ENCODE measurements at regions not wholly inside any gene's neighbourhood (a gene's known extent, or its start where the extent isn't known, plus 50 kb on each side); places are given as distances from the start of the nearest gene placed in this dataset.

GRCh38 chr1:232445361-232446106, 184.4 kb downstream of the SIPA1L2 start:
- intact Hi-C loops (cut with micrococcal nuclease; ENCODE audit: unreplicated experiment): no loop called here

DNA sequence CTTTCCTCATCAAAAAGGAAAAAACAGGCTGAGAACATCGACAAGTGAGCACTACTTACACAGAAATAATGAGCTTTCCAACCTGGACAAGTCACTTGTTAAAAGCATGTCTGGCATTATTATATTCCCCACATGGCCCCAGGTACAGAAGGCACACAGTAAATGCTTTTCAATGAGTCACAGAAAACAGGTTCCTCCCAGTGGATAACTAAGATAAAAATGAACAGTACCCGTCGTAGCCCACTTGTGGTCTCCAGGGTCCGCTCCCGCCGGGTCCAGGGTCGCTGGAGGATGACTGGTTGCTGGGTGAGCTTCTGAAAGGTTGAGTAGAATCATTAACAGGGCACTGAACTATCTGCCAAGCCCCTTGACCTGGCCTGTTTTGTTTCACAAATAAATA, 186.6 kb downstream of the SIPA1L2 start:
- CTCF ChIA-PET: no interaction called here
- no peak overlapping the region for H3K4me3 Mint-ChIP-seq (ENCODE audit: unreplicated experiment)

More at GRCh38 chr1:232445361-232446106, 184.4 kb downstream of the SIPA1L2 start:
- H3K36me3 Mint-ChIP-seq (ENCODE audit: insufficient read depth, unreplicated experiment): peaks cover 11% of the 10 kb centered on the region
- H3K4me1 Mint-ChIP-seq (ENCODE audit: low read depth, unreplicated experiment): no peaks in the 10 kb centered on the region
- H3K4me1 ChIP-seq: no peaks in the 10 kb centered on the region
- TF ChIP-seq, protein P1, sequence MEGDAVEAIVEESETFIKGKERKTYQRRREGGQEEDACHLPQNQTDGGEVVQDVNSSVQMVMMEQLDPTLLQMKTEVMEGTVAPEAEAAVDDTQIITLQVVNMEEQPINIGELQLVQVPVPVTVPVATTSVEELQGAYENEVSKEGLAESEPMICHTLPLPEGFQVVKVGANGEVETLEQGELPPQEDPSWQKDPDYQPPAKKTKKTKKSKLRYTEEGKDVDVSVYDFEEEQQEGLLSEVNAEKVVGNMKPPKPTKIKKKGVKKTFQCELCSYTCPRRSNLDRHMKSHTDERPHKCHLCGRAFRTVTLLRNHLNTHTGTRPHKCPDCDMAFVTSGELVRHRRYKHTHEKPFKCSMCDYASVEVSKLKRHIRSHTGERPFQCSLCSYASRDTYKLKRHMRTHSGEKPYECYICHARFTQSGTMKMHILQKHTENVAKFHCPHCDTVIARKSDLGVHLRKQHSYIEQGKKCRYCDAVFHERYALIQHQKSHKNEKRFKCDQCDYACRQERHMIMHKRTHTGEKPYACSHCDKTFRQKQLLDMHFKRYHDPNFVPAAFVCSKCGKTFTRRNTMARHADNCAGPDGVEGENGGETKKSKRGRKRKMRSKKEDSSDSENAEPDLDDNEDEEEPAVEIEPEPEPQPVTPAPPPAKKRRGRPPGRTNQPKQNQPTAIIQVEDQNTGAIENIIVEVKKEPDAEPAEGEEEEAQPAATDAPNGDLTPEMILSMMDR (IDR thresholded peaks at IDR 0.05; ENCODE audit: insufficient read depth in 1 of 2, low read depth in 1 of 2, low read length in 1 of 2, severe bottlenecking in 1 of 2, unreplicated experiment in 1 of 2): no peak
- no peaks in the 10 kb centered on the region for H3K9me3 Mint-ChIP-seq (ENCODE audit: unreplicated experiment)
- H3K9me3 ChIP-seq: no peaks in the 10 kb centered on the region
- H3K27me3 ChIP-seq (replicated peaks; ENCODE audit: control insufficient read depth, insufficient read depth, low read length): no peaks in the 10 kb centered on the region
- no peak overlapping the region for H3K4me3 ChIP-seq (ENCODE audit: low read depth, low read length)
- BruUV-seq (replicated peaks): no TSS peak
- H3K27ac Mint-ChIP-seq (ENCODE audit: unreplicated experiment): no peak overlapping the region
- no peaks in the 10 kb centered on the region for H3K36me3 ChIP-seq (ENCODE audit: control insufficient read depth, insufficient read depth, low read length)
- DNase-seq: no peak
- no peak overlapping the region for H3K4me3 Mint-ChIP-seq (ENCODE audit: unreplicated experiment)
- H3K27me3 Mint-ChIP-seq (ENCODE audit: insufficient read depth, unreplicated experiment): no peaks in the 10 kb centered on the region
- CTCF ChIA-PET: interaction anchor here (1.0 kb wide), 1 partner anchor 182 kb away, joined by 3 read pairs; no protein-coding TSS in a partner anchor
- POLR2A ChIA-PET: no interaction called here

GRCh38 chr1:232441036-232441411, 188.9 kb downstream of the SIPA1L2 start:
- DNase-seq: no peak
- Mint-ChIP-seq H3K9me3 (ENCODE audit: unreplicated experiment) (no peaks in the 10 kb centered on the region), H3K4me1 (ENCODE audit: low read depth, unreplicated experiment) (no peaks in the 10 kb centered on the region), H3K4me3 (ENCODE audit: unreplicated experiment) (no peak overlapping the region), H3K36me3 (ENCODE audit: insufficient read depth, unreplicated experiment) (peaks cover 5% of the 10 kb centered on the region), H3K27ac (ENCODE audit: unreplicated experiment) (no peak overlapping the region), H3K27me3 (ENCODE audit: insufficient read depth, unreplicated experiment) (no peaks in the 10 kb centered on the region)
- POLR2A ChIA-PET: no interaction called here
- no peaks in the 10 kb centered on the region for H3K36me3 ChIP-seq (ENCODE audit: control insufficient read depth, insufficient read depth, low read length)
- no peak overlapping the region for H3K4me3 ChIP-seq (ENCODE audit: low read depth, low read length)
- intact Hi-C loops (cut with micrococcal nuclease; ENCODE audit: unreplicated experiment): no loop called here
- H3K4me1 ChIP-seq: no peaks in the 10 kb centered on the region
- H3K27me3 ChIP-seq (replicated peaks; ENCODE audit: control insufficient read depth, insufficient read depth, low read length): no peaks in the 10 kb centered on the region
- TF ChIP-seq, protein P1 (IDR thresholded peaks at IDR 0.05; ENCODE audit: insufficient read depth in 1 of 2, low read depth in 1 of 2, low read length in 1 of 2, severe bottlenecking in 1 of 2, unreplicated experiment in 1 of 2): no peak
- no TSS peak for BruUV-seq (replicated peaks)
- H3K9me3 ChIP-seq: no peaks in the 10 kb centered on the region
- CTCF ChIA-PET: no interaction called here

More for the DNA sequence above, 186.6 kb downstream of the SIPA1L2 start:
- POLR2A ChIA-PET: no interaction called here
- Mint-ChIP-seq H3K36me3 (ENCODE audit: insufficient read depth, unreplicated experiment) (peaks cover 11% of the 10 kb centered on the region), H3K27me3 (ENCODE audit: insufficient read depth, unreplicated experiment) (no peaks in the 10 kb centered on the region), H3K4me1 (ENCODE audit: low read depth, unreplicated experiment) (no peaks in the 10 kb centered on the region), H3K27ac (ENCODE audit: unreplicated experiment) (no peak overlapping the region), H3K9me3 (ENCODE audit: unreplicated experiment) (no peaks in the 10 kb centered on the region)
- H3K27me3 ChIP-seq (replicated peaks; ENCODE audit: control insufficient read depth, insufficient read depth, low read length): no peaks in the 10 kb centered on the region
- no peaks in the 10 kb centered on the region for H3K9me3 ChIP-seq
- TF ChIP-seq, protein P1 (IDR thresholded peaks at IDR 0.05; ENCODE audit: insufficient read depth in 1 of 2, low read depth in 1 of 2, low read length in 1 of 2, severe bottlenecking in 1 of 2, unreplicated experiment in 1 of 2): no peak
- no TSS peak for BruUV-seq (replicated peaks)
- intact Hi-C loops (cut with micrococcal nuclease; ENCODE audit: unreplicated experiment): no loop called here
- no peak overlapping the region for H3K4me3 ChIP-seq (ENCODE audit: low read depth, low read length)
- no peak for DNase-seq
- H3K4me1 ChIP-seq: no peaks in the 10 kb centered on the region
- no peaks in the 10 kb centered on the region for H3K36me3 ChIP-seq (ENCODE audit: control insufficient read depth, insufficient read depth, low read length)
